Parathyroid adenoma (tissue), 2 donors: ENCODE measurements at regions not wholly inside any gene's neighbourhood (a gene's known extent, or its start where the extent isn't known, plus 50 kb on each side); places are given as distances from the start of the nearest gene placed in this dataset.

Source experiments
- H2AFZ ChIP-seq: fragments of 300-600 bp; sonication (generic); one replicate; pipeline ENCODE4 v1.7.0; 2017; ENCODE audit warnings: antibody characterized with exemption, mild to moderate bottlenecking
- H3K27ac ChIP-seq: fragments of 300-600 bp; sonication (generic); one replicate; pipeline ENCODE4 v1.7.0; 2017
- H3K27me3 ChIP-seq: fragments of 300-600 bp; sonication (generic); one replicate; pipeline ENCODE4 v1.7.0; 2017; ENCODE audit warnings: low read length; ENCODE audit not compliant: control insufficient read depth, insufficient read depth
- H3K36me3 ChIP-seq: fragments of 300-600 bp; sonication (generic); one replicate; pipeline ENCODE4 v1.7.0; 2017; ENCODE audit warnings: low read length; ENCODE audit not compliant: control insufficient read depth, insufficient read depth
- H3K4me1 ChIP-seq: fragments of 300-600 bp; sonication (generic); one replicate; pipeline ENCODE4 v1.7.0; 2017; ENCODE audit warnings: control low read depth
- H3K4me2 ChIP-seq: fragments of 300-600 bp; sonication (generic); one replicate; pipeline ENCODE4 v1.7.0; 2017; ENCODE audit warnings: low read length
- H3K4me3 ChIP-seq: fragments of 300-600 bp; sonication (generic); one replicate; pipeline ENCODE4 v1.7.0; 2017; ENCODE audit warnings: low read depth, low read length
- H3K79me2 ChIP-seq: fragments of 300-600 bp; sonication (generic); one replicate; pipeline ENCODE4 v1.7.0; 2017; ENCODE audit warnings: control low read depth
- H3K9ac ChIP-seq: fragments of 300-600 bp; sonication (generic); one replicate; pipeline ENCODE4 v1.7.0; 2017; ENCODE audit warnings: mild to moderate bottlenecking
- H3K9me3 ChIP-seq: fragments of 300-600 bp; sonication (generic); one replicate; pipeline ENCODE4 v1.7.0; 2017; ENCODE audit warnings: low read length; ENCODE audit not compliant: control insufficient read depth
- TF ChIP-seq, protein P1 (sequence below): fragments of 300-600 bp; sonication (generic); IDR thresholded peaks from one replicate; pipeline ENCODE4 v1.7.0; 2017; ENCODE audit warnings: antibody characterized with exemption, mild to moderate bottlenecking
- donor health status: primary hyperparathyroidism.

GRCh38 chr11:70804139-70804837, 406.0 kb downstream of the CTTN start:
- H3K27me3 ChIP-seq: no peaks in the 10 kb centered on the region
- no peaks in the 10 kb centered on the region for H3K79me2 ChIP-seq
- TF ChIP-seq, protein P1, sequence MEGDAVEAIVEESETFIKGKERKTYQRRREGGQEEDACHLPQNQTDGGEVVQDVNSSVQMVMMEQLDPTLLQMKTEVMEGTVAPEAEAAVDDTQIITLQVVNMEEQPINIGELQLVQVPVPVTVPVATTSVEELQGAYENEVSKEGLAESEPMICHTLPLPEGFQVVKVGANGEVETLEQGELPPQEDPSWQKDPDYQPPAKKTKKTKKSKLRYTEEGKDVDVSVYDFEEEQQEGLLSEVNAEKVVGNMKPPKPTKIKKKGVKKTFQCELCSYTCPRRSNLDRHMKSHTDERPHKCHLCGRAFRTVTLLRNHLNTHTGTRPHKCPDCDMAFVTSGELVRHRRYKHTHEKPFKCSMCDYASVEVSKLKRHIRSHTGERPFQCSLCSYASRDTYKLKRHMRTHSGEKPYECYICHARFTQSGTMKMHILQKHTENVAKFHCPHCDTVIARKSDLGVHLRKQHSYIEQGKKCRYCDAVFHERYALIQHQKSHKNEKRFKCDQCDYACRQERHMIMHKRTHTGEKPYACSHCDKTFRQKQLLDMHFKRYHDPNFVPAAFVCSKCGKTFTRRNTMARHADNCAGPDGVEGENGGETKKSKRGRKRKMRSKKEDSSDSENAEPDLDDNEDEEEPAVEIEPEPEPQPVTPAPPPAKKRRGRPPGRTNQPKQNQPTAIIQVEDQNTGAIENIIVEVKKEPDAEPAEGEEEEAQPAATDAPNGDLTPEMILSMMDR: no peak
- H3K4me2 ChIP-seq: no peak overlapping the region
- no peaks in the 10 kb centered on the region for H3K4me1 ChIP-seq
- no peak overlapping the region for H2AFZ ChIP-seq
- no peak overlapping the region for H3K9ac ChIP-seq
- no peaks in the 10 kb centered on the region for H3K36me3 ChIP-seq
- H3K9me3 ChIP-seq: no peaks in the 10 kb centered on the region
- H3K27ac ChIP-seq: no peak overlapping the region
- H3K4me3 ChIP-seq: no peak overlapping the region

DNA sequence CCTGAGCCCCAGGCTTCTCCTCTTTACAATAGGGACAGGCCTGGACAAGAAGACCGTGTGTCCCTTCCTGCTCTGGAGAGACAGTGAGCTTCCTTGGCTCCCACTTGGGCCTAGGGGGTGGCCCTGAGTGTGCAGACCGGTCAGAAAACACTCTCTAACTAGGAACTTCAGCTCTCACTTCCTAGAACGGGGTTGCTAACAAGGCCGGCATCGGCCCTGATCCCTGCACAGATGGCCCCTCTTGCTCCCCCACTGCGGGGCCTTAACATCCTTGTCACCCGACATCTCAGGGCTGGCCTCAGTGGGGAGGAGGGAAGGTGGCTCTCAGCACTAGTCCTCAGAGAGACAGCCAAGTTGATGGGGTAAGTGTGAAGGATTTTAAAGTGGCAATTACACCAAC, 406.9 kb downstream of the CTTN start:
- H3K36me3 ChIP-seq: no peaks in the 10 kb centered on the region
- H3K79me2 ChIP-seq: no peaks in the 10 kb centered on the region

DNA sequence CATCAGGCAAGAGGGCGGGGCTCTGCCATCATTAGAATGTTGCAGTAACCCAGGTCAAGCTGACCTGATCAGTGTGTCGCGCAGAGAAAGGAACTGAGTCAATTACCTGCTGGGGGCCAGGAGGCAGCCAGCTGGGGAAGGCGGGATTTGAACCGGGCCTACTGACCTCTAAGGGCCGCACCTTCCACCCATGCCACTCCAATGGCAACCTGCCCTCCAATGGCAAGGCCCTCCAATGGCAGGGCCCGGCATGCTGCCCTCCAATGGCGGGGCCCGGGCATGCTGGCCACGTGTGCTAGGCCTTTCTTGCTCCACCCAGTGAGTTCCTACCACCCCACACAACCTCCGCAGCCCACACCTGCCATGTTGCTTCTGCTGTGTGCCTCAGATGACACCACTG, 407.6 kb downstream of the CTTN start:
- no peak overlapping the region for H3K4me2 ChIP-seq
- H3K4me3 ChIP-seq: no peak overlapping the region

More for the DNA sequence above, 406.9 kb downstream of the CTTN start:
- Histone ChIP-seq H3K9ac (no peak overlapping the region), H2AFZ (no peak overlapping the region), H3K4me2 (no peak overlapping the region), H3K4me1 (no peaks in the 10 kb centered on the region), H3K27me3 (no peaks in the 10 kb centered on the region), H3K4me3 (no peak overlapping the region), H3K9me3 (no peaks in the 10 kb centered on the region), H3K27ac (no peak overlapping the region)
- TF ChIP-seq, protein P1: no peak

DNA sequence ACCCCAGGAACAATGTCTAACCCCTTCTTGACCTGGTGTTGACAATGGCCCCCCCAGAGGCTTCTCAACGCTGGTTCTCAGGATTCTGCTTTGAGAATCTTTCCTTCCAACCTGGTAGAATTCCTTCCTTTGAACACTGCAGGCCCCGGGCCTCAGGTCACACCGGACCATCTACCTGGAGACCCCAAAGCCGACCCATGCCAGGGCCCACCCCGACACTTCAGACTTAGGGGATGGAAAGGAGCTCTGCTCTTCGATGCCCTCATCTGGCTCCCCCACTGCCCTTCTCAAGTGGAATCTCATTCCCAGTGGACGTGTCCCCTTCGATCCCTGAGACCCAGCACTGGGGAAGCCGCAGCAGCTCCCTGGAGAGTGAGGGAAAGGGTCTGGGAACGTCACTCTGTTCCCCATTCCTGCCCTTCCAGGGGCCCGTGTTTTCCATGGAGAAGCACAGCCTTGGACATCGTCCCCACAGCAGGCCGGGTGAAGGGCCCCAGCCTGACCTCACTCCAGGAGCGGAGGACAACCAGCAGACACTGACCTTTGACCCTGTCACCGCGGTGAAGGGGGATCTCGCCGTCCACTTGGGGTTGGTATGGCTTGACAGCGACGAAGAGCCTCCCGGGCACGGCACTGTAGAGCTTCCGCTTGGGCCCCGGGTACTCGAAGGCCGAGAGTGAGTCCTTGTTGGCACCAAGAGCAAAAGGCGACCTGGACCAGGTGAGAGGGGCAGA, 408.3 kb downstream of the CTTN start:
- TF ChIP-seq, protein P1: no peak
- Histone ChIP-seq H3K79me2 (no peaks in the 10 kb centered on the region), H3K9ac (no peak overlapping the region), H3K4me2 (no peak overlapping the region), H2AFZ (no peak overlapping the region), H3K36me3 (no peaks in the 10 kb centered on the region), H3K4me1 (no peaks in the 10 kb centered on the region), H3K27ac (no peak overlapping the region), H3K4me3 (no peak overlapping the region), H3K27me3 (no peaks in the 10 kb centered on the region), H3K9me3 (no peaks in the 10 kb centered on the region)

More for the DNA sequence above, 407.6 kb downstream of the CTTN start:
- Histone ChIP-seq H3K9ac (no peak overlapping the region), H3K9me3 (no peaks in the 10 kb centered on the region), H3K79me2 (no peaks in the 10 kb centered on the region), H3K36me3 (no peaks in the 10 kb centered on the region), H3K27ac (no peak overlapping the region), H2AFZ (no peak overlapping the region), H3K27me3 (no peaks in the 10 kb centered on the region), H3K4me1 (no peaks in the 10 kb centered on the region)
- TF ChIP-seq, protein P1: no peak
